HFF-Myc (cell line): ENCODE measurements at regions not wholly inside any gene's neighbourhood (a gene's known extent, or its start where the extent isn't known, plus 50 kb on each side); places are given as distances from the start of the nearest gene placed in this dataset.
A peak's percentile ranks its signal among the peaks of the same experiment; 100 is the strongest.

Experiments
- DNase-seq: peaks from one replicate; pipeline ENCODE4 v3.0.0-alpha.2; 2011; ENCODE audit warnings: low read depth; ENCODE audit errors: extremely low read depth
- H3K4me3 ChIP-seq: replicated peaks from 2 replicates; pipeline ENCODE4 v1.5.1; 2011; ENCODE audit warnings: low read depth, mild to moderate bottlenecking, control low read depth, low read length
- CTCF ChIP-seq: IDR thresholded peaks from 2 replicates; pipeline ENCODE4 v1.5.1; 2012; ENCODE audit warnings: mild to moderate bottlenecking, low read depth, low read length, control low read depth; ENCODE audit errors: missing control alignments

DNA sequence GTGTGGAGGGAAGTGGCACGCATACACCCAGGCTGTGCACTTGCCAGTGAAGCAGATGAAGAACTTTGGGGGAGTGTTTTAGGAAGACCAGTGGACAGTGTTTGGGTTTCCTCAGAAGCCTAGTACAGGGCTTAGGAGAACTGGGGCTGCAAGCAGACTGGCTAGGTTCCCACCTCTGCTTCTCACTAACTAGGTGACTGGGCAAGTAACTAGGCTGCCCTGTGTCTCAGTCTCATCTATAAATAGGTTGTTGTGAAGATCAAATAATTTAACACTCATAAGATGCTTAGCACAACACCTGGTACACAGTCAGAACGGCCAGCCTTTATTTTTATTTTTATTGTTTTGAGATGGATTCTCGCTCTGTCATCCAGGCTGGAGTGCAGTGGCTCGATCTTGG, 312.1 kb downstream of the CDH26 start:
- no peak for DNase-seq
- TF ChIP-seq CTCF, result no peak
- no peak overlapping the region for H3K4me3 ChIP-seq

GRCh38 chr20:60271597-60271996, 313.4 kb downstream of the CDH26 start:
- peak; percentile 34 for TF ChIP-seq CTCF

GRCh38 chr20:60272790-60273189, 314.6 kb downstream of the CDH26 start:
- H3K4me3 ChIP-seq, result no peak overlapping the region
- TF ChIP-seq CTCF, result no peak
- no peak for DNase-seq

More at GRCh38 chr20:60271597-60271996, 313.4 kb downstream of the CDH26 start:
- DNase-seq, result no peak
- no peak overlapping the region for H3K4me3 ChIP-seq

DNA sequence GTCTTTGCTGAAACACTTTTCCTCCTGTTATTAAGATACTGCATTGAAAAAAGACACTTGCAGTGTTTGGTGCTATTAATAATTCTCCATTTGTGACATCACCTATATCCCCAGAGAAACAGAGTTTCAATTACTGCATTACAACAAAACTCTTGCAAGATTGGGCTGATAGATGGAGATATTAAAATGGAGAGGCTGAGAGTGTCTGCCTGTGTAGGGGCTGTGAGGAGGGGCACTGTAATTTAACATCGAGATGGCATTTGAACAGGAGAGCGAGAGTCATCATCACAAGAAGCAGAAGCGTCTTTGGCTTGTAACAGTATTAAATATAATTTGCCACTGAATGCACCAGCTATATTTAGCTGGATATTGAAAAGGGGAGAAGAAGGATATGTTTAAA, 316.5 kb downstream of the CDH26 start:
- H3K4me3 ChIP-seq, result no peak overlapping the region
- TF ChIP-seq CTCF, result no peak
- no peak for DNase-seq

DNA sequence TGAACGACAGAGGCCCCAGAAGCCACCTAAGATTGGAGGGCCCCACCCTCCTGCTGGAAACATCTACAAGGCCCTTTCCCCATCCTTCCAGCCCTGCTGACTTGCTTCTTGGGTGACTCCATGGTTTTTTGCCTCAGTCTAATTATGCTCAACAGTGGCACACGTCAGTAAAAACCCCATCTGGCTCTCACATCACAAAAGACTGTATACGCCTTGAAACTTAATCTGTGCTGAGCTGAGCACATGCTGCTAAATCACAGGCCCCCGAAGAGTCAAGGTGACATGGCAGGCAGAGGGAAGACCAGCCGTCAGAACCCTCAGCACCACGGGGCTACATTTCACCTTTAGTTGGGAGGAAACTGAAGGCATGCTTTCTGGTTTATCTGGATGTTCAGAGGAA, 323.1 kb downstream of the CDH26 start:
- no peak overlapping the region for H3K4me3 ChIP-seq
- TF ChIP-seq CTCF, result no peak
- DNase-seq, result no peak

- H3K4me3 ChIP-seq, result no peak overlapping the region
- no peak for TF ChIP-seq CTCF
- DNase-seq, result no peak
Measured at GRCh38 chr20:60283281-60283680, 325.1 kb downstream of the CDH26 start.

DNA sequence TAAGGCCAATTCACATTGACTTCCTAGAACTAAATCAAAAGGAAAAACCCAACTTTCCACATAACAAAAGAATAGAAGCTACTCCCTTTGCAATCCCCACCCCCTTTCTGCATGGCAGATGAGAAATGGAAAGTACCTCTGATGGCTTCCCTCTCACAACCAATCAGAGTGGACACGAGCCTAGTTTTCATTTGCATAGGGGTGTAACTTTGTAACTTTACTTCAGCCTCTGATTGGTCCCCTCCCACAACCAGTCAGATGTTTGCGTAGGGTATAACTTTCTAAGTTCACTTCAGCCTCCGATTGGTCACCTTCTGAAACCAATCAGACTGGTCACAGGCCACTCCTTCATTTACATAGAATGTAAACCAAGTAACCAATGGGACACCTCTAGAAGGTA, 328.5 kb downstream of the CDH26 start:
- H3K4me3 ChIP-seq, result no peak overlapping the region
- TF ChIP-seq CTCF, result no peak
- no peak for DNase-seq
